DND-41 (cell line): ENCODE measurements at regions not wholly inside any gene's neighbourhood (a gene's known extent, or its start where the extent isn't known, plus 50 kb on each side); places are given as distances from the start of the nearest gene placed in this dataset.

Experiments used
- ATAC-seq: fragments of 200-7000 bp; cut with Tn5 transposase; 3 replicates; pipeline ENCODE4 v1.9.1; 2021; ENCODE audit warnings: low read depth; ENCODE audit not compliant: insufficient read depth
- DNase-seq: peaks from one replicate; pipeline ENCODE4 v3.0.0-alpha.2; 2020
- H2AFZ ChIP-seq: 2 replicates; pipeline ENCODE4 v1.6.0; 2012; ENCODE audit warnings: low read depth, low read length
- H3K27ac ChIP-seq: 2 replicates; pipeline ENCODE4 v1.5.1; 2012; ENCODE audit warnings: low read length, inconsistent platforms
- H3K27me3 ChIP-seq: fragments of 200-600 bp; sonication (generic); 2 replicates; pipeline ENCODE4 v1.6.0; 2012; ENCODE audit warnings: low read length, mild to moderate bottlenecking, inconsistent platforms; ENCODE audit not compliant: insufficient read depth, poor library complexity
- H3K36me3 ChIP-seq: 2 replicates; pipeline ENCODE4 v1.5.1; 2012; ENCODE audit warnings: low read length, inconsistent platforms; ENCODE audit not compliant: insufficient read depth
- H3K4me1 ChIP-seq: 2 replicates; pipeline ENCODE4 v1.5.1; 2012; ENCODE audit warnings: mild to moderate bottlenecking, low read length; ENCODE audit not compliant: insufficient read depth
- H3K4me2 ChIP-seq: 2 replicates; pipeline ENCODE4 v1.6.0; 2012; ENCODE audit warnings: mild to moderate bottlenecking, moderate library complexity, low read length, inconsistent platforms; ENCODE audit not compliant: insufficient read depth
- H3K4me3 ChIP-seq, 2 experiments: fragments of 200-600 bp in 1 of 2; shearing (Covaris generic) in 1 of 2; 2 replicates each; pipeline ENCODE4 v1.5.1; 2012 to 2016; ENCODE audit warnings: inconsistent platforms in 2 of 2, low read length in 2 of 2, mild to moderate bottlenecking in 2 of 2, low read depth in 1 of 2, moderate library complexity in 1 of 2
- H3K79me2 ChIP-seq: 2 replicates; pipeline ENCODE4 v1.6.0; 2012; ENCODE audit warnings: low read length, inconsistent platforms; ENCODE audit not compliant: insufficient read depth
- H3K9ac ChIP-seq: 2 replicates; pipeline ENCODE4 v1.6.0; 2012; ENCODE audit warnings: low read depth, mild to moderate bottlenecking, inconsistent platforms, low read length, moderate library complexity
- H3K9me3 ChIP-seq: 2 replicates; pipeline ENCODE4 v1.5.1; 2012; ENCODE audit warnings: low read length, moderate library complexity, mild to moderate bottlenecking, inconsistent platforms; ENCODE audit not compliant: insufficient read depth, severe bottlenecking
- H4K20me1 ChIP-seq: 2 replicates; pipeline ENCODE4 v1.6.0; 2012; ENCODE audit warnings: low read length; ENCODE audit not compliant: insufficient read depth
- EZH2 ChIP-seq: IDR thresholded peaks from 3 replicates; pipeline ENCODE4 v1.6.1; 2012; ENCODE audit warnings: borderline replicate concordance, low read depth, mild to moderate bottlenecking, moderate library complexity, low read length, inconsistent platforms; ENCODE audit not compliant: severe bottlenecking
- TF ChIP-seq, protein P1 (sequence below): IDR thresholded peaks from 2 replicates; pipeline ENCODE4 v1.5.1; 2012; ENCODE audit warnings: borderline replicate concordance, low read length, moderate library complexity, mild to moderate bottlenecking; ENCODE audit not compliant: poor library complexity, severe bottlenecking; ENCODE audit errors: extremely low read depth

DNA sequence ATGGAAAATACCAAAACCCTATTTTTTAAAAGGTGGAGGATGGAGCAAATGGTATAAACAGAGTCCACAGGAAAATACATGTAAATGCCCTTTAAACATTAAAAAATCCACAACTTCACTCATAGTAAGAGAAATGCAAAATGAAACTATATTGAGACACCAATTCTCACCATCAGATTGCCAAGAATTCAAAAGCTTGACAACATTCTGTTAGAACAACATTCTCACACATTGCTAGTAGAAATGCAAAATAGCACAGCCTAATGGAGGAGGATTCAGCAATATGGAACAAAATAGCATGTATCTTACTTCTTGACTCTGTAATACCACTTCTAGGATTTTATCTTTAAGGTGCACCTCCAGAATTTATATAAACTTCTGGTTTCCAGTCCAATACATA lies 351.8 kb downstream of the NXPE2 start:
- Histone ChIP-seq H4K20me1 (no peaks in the 10 kb centered on the region), H3K4me2 (no peak overlapping the region), H3K36me3 (no peaks in the 10 kb centered on the region), H3K9me3 (no peaks in the 10 kb centered on the region), H3K4me3 (no peak overlapping the region), H3K4me1 (no peaks in the 10 kb centered on the region), H3K79me2 (no peaks in the 10 kb centered on the region), H3K27ac (no peak overlapping the region), H3K9ac (no peak overlapping the region), H2AFZ (no peak overlapping the region), H3K27me3 (no peaks in the 10 kb centered on the region)
- ATAC-seq (no peak), DNase-seq (no peak)
- TF ChIP-seq, protein P1, sequence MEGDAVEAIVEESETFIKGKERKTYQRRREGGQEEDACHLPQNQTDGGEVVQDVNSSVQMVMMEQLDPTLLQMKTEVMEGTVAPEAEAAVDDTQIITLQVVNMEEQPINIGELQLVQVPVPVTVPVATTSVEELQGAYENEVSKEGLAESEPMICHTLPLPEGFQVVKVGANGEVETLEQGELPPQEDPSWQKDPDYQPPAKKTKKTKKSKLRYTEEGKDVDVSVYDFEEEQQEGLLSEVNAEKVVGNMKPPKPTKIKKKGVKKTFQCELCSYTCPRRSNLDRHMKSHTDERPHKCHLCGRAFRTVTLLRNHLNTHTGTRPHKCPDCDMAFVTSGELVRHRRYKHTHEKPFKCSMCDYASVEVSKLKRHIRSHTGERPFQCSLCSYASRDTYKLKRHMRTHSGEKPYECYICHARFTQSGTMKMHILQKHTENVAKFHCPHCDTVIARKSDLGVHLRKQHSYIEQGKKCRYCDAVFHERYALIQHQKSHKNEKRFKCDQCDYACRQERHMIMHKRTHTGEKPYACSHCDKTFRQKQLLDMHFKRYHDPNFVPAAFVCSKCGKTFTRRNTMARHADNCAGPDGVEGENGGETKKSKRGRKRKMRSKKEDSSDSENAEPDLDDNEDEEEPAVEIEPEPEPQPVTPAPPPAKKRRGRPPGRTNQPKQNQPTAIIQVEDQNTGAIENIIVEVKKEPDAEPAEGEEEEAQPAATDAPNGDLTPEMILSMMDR = no peak
- no peak for TF ChIP-seq EZH2

DNA sequence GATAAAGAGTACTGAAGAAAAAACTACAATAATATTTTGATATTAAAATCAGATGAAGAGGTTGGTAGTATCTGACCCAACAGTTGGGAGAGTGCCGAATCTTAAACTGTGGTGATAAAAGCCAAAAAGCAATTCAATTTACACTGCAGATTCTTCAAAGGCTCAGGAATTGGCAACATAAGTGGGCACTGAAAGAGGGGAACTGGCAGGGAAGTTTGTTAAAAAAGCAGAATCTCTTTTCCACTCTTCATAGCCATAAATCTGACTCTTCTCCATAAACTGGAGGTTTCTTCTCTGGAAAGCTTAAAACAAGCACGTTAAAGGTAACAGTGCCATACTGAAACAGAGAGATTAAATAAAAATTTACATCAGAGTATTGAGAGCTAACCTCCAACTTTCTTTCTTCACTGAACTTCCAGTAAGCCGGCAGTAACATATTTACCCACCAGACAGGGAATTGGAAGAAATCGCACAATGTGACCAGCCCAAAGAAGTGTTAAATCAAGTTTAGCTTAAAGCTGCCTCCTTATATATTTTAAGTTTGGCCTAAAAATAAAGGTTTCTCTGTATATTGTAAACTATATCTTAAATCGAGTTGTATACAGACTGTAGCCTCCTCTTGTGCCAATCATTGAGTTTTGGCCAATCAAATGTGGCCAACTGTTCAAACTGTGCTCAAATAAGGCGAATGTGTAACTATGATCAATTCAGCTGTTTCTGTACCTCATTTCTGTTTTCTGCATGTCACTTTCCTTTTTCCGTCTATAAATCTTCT lies 358.3 kb downstream of the NXPE2 start:
- Histone ChIP-seq H3K27ac (no peak overlapping the region), H3K9ac (no peak overlapping the region), H3K27me3 (no peaks in the 10 kb centered on the region), H3K79me2 (no peaks in the 10 kb centered on the region), H3K4me3 (no peak overlapping the region), H3K4me1 (no peaks in the 10 kb centered on the region), H4K20me1 (no peaks in the 10 kb centered on the region), H2AFZ (no peak overlapping the region), H3K9me3 (no peaks in the 10 kb centered on the region), H3K36me3 (no peaks in the 10 kb centered on the region), H3K4me2 (no peak overlapping the region)
- DNase-seq (no peak), ATAC-seq (no peak)
- TF ChIP-seq EZH2 = no peak
- TF ChIP-seq, protein P1 = no peak

DNA sequence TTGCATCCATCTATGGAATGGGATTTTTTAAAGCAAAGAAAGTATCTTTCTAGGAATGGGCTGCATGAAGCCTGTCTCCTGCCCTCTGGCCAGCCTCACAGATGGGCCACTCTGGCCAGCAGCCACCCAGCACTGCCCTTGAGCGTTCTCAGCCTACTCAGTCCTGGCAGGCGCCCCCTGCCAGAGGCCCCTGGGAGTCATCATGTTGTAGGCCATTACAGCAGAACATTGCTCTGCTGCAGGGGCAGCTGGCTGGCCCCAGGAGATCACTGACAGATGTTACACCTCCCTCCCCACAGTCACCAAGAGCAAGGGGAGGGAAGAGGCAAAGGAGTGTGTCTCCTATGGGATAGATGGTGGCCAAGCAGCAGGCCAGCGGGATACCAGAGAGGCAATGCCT lies 363.7 kb downstream of the NXPE2 start:
- no peak overlapping the region for H3K9ac ChIP-seq

More for the DNA sequence above, 363.7 kb downstream of the NXPE2 start:
- Histone ChIP-seq H3K27ac (no peak overlapping the region), H3K9me3 (no peaks in the 10 kb centered on the region), H3K4me2 (no peak overlapping the region), H4K20me1 (no peaks in the 10 kb centered on the region), H2AFZ (no peak overlapping the region), H3K36me3 (no peaks in the 10 kb centered on the region), H3K4me1 (no peaks in the 10 kb centered on the region), H3K4me3 (no peak overlapping the region), H3K27me3 (peaks cover 10% of the 10 kb centered on the region), H3K79me2 (no peaks in the 10 kb centered on the region)
- DNase-seq (no peak), ATAC-seq (no peak)
- TF ChIP-seq, protein P1 = no peak
- no peak for TF ChIP-seq EZH2
